ENCODE measurements at regions not wholly inside any gene's neighbourhood (a gene's known extent, or its start where the extent isn't known, plus 50 kb on each side); places are given as distances from the start of the nearest gene placed in this dataset.

DNA sequence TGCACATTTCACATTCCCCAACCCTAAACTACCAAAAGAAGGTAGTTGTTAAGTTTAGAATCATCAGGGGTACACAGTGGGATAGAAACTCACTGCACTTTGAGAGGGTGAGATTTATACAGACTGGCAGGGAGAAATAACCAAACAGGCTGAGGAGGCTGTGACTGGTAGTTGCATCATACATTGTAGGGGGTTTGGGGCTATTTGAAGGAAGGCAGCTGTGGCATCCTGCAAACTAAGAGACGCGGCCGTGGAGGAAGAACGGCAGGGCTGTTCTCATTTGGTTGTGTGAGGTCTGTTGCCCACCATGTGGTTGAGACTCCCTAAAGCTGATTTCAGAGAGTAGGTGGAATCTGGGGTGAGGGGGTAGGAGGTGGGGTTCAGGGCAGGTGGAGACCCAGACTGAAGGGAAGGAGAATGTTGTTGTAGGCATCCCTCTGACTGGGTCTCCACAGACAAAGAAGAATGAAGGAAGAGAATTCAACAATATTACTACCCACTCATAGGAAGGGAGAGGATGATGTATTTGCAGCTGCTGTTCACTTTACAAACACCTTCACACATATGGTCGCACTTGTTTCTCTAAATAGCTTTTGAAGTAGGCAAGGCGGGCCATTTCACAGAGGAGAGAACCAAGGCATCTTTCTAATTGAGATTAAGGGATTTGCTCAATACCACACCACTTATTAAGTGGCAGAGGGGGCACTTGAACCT lies 170.9 kb upstream of the SIX2 start:
- DNase-seq (ENCODE audit: low read depth in 2 of 2): no peak

DNA sequence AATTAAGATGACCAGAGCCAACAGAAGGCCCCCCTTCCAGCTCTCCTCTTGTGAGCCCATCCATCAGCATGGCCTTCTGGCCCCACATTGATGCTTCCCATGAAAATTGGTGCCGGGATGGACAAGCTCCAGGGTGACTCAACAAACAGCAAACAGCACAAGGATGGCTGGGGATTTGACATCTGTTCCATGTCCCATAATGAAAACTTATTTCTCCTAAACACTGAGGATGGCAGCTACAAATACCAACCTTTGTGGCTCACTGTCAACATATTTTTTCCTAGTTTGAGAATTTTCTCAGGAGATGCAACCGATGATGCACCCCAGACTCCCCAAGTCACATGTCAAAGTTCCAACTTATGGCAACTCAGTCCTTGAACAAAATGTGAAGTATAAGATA lies 169.6 kb upstream of the SIX2 start:
- no peak for DNase-seq (ENCODE audit: low read depth in 2 of 2)

DNA sequence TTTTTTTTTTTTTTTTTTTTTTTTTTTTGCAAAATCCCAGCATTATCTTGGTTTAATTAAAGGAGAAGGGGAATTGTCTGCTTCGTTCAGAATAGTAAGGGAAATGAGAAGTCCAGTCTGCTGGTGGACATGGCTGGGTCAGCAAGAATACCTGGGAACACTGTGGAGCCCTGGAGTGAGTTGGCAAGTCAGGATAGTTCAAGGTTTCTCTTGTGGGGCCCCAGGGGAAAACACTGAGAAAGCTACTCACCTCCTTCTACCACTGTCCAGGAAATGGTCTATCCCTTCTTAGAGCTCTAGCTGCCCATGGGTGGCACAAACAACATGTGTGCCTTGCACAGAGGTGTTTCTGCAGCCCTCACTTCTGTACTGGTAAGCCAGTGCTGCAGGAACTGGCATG lies 169.1 kb upstream of the SIX2 start:
- no peak for DNase-seq (ENCODE audit: low read depth in 2 of 2)

DNA sequence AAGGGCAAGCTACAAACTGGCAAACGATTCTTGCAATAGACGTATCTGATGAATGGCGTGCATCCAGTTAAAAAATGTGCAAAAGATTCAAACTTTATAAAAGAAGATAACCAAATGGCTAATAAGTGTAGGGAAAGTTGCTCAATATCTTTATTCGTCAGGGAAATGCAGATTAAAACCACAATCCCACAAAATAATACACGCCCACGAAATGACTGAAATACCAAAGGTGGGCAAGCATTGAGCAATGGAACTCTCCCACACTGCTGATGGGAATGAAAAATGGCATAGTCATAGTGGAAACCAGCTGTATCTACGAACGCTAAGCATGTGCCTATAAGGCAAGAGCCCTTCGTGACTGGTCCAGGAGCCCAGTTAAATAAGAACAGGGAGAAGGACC lies 168.6 kb upstream of the SIX2 start:
- DNase-seq (ENCODE audit: low read depth in 2 of 2): no peak

DNA sequence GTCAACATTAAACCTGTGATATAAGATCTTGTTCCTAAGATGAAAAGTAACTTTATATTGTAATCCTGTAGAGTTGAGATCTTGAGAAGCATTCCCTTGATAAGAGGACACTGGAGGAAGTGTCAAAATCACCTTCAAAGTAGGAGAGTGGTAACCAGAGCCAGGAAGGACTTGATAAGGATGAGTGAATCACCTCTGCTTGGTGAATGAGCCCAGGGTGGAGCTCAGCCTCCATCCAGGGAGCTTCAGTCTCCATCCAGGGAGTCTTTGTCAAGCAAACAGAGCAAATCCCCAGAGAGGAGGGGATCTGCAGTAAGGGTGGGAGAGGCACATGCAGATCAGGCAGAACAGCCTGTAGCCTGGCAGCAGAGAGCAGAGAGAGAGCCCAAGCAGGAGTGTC lies 167.1 kb upstream of the SIX2 start:
- no peak for DNase-seq (ENCODE audit: low read depth in 2 of 2)

DNA sequence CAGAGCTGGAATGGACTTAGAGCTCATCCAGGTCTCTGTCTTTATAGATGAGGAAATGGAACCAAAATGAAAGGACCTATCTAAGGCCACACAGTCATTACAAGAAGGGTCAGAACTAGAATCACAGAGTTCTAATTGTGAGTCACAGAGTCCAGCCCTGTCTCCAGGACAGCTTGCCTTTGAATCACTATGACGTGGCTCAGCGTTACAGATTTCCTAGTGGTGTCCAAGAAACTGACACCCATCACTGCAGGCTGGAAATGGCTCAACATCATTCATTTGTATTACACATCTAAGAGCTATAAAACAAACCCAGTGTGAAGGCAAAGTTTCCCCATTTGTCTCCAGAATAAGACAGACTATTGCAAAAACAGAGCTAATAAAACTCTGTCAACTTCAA lies 164.3 kb upstream of the SIX2 start:
- peak; percentile 28 to 94 for DNase-seq (ENCODE audit: low read depth in 2 of 2)

DNA sequence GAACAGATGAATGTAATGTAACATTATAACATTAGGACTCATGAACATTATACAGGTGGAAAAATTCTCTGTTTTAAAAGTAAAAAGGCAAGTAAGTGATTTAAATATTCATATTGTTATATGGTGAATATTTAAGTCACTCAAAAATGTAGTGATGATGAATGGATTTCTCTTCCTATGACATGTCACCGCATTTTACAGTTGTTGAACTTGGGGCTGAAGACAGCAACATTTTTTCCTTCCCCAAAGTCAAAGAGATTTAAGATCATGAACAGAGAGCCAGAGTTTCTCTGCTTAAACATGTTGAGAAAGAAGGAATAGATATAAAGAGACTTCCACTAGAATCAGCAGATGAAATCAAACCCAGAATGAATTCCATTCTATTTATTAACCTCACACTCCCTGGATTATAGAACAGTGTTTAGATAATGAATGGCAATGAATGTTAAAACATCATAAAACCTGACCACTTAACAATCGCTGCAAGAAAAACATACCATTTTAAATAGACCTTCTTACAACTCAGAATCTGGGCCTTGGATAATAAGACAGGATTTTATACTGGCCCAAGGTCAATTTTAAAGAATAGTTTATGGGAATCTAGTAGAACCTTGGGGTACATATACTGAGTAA lies 163.6 kb upstream of the SIX2 start:
- DNase-seq (ENCODE audit: low read depth in 2 of 2): no peak

DNA sequence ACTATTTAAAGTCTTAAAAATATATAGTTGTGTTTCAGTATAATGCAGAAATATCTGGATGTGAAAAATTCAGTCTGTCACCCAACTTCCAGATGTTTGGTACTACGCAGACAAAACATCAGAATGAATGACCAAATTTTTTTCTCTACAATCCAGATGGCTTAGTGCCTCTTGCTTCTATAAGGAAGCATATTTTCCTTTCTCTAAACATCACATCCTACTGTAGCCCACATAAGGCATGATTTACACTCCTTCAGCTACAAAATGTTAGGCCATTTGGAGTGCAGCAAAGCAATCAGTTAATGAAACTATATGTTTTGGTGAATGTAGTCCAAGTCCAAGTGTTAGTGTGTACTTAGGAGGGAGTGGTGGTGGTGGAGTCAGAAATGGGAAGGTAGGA lies 162.9 kb upstream of the SIX2 start:
- no peak for DNase-seq (ENCODE audit: low read depth in 2 of 2)

DNA sequence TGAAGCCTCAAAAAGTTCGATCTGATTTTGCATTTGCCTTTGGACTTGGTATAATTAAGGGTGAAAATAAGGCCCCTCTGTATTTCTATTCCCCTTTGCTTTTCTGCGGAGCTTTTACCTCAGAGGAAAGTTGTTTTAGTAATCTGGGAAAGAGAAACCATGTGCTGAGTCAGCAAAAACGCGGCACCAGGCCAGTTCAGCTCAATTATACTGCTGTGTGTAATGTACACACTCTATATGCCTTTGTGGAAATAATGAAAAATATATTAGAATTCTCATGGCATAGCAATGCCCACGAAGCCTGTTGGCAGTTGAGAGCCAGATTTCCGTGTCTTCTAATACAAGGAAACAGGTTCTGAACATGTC lies 161.9 kb upstream of the SIX2 start:
- peak; percentile 9 to 28 for DNase-seq (ENCODE audit: low read depth in 2 of 2)

DNA sequence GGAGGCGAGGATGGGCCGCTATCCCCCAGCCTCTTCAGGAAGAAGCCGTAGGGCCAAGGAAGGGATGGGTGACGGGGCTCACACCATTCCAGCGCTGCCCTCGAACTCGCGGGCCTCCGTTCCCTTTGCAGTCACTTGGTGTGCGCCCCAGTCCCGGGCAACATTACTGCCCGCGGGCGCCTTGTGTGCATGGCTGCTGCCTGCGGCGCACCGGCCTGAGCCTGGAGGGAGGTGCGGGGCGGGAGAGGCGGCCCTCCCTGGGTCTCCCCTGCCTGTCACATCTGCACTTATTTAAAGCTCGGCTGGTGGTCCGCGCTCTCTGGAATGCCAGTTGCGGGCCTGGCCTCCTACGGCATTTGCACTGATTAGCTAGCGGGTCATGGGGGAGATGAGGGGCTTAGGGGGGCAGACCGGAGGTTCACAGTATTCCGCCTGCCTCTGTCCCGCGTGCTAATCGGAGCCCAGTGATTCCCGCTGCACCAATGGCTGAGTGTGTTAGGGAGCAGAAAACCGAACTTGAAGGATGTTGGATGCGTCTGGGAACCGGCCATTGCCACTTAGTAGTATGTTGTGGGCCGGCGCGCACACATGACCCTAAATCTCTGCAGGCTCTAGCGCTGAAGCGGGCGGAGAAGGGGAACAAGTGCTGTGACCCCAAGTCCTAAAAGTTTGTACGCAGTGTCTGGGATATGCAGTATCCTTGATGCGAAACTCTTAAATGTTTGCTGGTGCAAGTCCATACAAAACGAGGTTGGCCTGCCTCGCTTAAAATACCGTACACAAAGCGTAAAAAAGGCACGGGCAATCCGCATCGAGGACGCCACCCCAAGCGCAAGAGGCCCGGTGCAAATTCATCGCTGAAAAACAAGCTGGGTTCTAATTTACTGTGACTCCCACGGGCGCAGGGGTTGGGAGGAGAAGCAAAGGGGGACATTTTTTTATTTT lies 161.2 kb upstream of the SIX2 start:
- DNase-seq (ENCODE audit: low read depth in 2 of 2): peak; percentile 12 to 49

DNA sequence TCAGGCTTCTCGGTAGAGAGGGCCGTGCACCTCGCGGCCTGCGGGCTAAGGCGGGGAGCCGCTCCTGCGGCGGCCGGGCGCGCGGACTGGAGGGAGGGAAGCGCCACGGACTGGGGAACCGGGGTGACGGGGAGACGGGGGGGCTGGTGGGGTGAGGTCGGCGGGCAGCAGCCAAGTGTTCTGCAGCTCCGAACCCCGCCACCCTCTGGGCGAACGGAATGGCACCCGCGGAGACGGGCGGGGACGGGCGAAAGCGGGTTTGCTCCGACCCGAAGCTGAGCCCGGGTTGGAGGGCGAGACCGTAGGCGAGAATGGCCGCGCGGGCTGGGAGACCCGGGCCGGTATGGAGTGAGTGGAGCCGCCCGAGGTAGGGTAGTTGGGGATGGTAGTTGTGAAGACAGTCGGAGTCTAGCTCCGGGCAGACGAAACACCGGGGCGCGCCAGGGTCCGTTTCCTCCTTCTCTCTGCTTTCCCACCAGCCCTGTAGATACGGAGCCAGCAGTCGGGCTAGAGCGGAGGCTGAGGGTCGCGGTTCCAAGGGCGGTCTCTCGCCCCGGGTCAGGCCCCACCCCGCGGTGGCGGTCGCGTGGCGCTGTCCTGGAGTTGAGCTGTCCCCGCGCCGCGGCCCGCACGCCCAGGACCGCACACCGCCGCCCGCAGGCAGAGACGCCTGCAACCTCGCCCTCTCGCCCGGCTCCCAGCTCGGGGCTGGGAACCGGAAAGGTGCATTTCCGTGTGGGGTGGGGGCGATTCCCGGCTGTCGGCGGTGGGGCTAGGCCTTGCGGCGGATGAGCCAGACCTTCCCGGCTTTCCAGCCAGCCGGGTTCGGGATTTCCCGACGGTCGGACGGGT lies 160.3 kb upstream of the SIX2 start:
- DNase-seq (ENCODE audit: low read depth in 2 of 2): peak; percentile 49 to 56

DNA sequence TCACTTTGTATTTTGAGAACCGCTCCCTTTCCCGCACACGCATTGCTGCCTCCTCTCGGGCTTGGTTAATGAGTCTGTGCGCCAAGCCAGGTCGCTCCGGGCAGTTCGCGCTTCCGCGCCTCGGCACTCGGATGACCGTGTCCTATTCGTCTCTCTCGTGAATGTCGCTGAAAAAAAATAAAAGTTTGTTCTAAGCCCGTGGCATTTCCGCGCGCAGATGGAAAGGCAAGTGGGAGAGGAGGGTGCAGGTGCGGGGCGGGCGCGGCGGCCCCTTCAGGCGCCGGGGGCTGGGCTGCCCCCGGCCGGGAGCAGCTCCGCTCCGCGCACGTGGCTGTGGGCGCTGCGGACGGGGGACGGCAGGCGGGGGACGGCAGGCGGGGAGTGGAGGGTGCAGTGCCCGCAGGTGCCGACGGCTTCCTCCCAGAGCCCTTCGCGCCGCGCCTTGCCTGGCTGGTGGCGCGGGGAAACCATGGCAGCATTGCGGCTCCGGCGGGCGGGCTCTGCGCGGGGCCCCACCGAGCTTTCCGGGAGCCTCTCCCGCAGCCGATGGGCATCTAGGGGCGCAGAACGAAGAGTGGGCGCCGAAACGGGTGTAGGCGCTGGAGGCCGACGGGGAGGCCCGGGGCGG lies 159.6 kb upstream of the SIX2 start:
- DNase-seq (ENCODE audit: low read depth in 2 of 2): peak; percentile 20 to 56

DNA sequence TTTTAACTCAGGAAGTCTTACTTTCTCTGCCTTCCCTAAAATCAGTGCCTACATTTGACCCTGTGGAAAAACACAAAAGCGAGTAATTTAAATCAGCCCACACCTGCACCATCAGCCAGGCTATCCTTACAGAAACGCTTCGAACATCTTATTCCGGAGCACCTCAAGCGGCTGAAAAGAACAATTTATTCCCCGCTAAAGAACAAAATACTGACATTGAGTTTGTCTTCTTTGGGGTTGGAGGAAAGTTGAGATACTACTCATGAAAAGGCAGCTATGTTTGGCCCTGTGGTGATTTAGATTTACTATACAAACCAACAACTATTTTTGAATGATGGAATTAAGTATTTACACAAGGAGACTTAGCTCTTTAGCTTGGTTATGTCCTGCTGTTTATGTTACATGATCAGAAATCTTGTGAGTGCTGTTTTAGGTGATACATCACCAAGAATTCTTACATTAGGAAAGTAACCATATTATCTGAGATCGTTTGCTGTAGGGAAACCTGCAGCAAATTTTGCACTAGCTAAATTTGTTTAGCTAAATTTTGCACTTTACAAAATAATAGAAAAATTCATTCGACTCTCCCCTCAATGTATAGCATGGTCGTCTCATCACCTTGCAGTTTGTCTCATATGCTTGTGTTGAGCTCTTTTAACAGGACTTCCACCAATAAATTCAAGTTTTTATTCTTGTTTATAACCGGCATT lies 158.8 kb upstream of the SIX2 start:
- no peak for DNase-seq (ENCODE audit: low read depth in 2 of 2)

DNA sequence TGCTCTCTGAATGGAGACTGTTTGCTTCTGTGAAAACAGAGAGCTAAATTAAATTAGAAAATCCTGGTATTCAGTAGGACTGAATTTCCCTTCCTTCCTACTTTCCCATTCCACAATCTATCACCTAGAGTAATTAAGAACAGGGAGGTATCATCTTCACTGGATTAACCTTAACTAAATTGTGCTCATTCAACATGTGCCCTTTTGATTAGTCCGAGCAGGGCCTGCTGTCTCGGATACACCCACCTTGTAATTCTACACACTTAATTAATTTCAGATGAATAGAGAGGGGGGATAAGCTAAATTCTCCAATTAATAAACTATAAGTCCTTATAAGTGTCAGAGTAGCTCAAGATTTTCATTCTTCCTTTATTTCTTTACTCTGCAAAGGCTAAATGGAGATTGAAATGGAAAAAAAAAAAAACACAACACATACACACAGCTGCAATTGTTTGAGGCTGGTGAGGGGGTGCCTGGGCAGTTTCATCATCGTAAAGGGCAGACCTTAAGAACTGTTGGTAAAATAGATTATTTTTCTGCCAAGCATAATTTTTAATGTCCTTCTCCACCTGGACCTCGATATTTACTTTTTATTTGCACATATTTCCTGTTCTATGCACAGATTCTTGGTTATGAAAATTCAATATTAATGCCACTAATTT lies 157.1 kb upstream of the SIX2 start:
- no peak for DNase-seq (ENCODE audit: low read depth in 2 of 2)

DNA sequence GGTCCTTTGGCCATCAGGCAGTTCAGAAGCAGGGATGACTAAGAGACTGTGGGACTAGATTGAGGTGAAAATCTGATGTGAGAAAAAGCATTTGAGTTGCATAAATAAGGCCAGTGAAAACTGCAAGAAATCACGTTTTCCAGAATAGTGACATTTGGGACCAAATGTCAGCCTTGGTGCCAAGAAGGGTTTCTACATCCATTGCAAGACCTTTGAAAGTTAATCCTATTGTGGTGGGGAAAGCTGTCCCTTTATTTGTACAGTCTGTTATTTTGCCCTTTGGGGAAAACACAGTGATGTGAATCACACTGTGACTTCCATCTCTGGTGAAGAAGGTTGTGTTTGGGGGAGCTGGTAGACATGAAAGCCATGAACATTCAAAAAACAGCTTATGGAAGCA lies 153.5 kb upstream of the SIX2 start:
- no peak for DNase-seq (ENCODE audit: low read depth in 2 of 2)

DNA sequence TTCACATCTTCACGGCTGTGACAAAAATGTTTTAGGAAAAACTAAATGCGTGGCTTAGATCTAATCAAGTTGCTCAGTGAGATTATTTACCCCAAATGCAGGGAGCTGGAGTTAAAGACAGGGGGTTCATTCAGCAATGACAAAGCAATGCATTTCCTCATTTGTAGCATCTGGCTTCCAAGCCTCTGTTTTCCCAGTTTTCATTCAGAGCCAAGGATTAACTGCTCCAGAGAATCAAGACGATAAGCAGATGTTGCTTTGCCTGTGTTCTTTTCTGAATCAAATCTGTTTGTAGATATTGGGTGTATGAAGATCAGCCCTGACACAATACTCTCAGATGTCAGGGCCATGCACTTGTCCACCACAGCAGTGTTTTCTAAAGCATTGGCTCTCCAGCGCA lies 147.4 kb upstream of the SIX2 start:
- DNase-seq (ENCODE audit: low read depth in 2 of 2): no peak

DNA sequence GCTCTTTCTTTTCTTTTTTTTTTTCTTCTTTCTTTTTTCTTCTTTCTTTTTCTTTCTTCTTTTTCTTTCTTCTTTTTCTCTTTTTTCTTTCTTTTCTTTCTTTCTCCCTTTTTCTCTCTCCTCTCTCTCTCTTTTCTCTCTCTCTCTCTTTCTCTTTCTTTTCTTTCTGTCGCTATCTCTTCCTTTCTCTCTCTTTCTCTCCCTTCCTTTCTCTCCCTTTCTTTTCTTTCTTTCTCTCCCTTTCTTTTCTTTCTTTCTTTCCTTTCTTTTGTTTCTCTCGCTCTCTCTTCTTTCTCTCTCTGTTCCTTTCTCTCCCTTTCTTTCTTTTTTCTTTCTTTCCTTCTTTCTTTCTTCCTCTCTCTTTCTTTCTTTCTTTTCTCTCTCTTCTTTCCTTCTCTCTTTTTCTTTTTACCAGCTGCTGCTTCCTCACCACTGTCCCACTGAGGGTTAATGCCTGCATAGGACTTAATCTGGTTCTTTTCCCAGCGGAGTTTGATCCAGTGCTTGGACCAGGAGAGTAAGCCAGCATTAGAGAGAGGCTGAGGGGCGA lies 145.4 kb upstream of the SIX2 start:
- no peak for DNase-seq (ENCODE audit: low read depth in 2 of 2)

DNA sequence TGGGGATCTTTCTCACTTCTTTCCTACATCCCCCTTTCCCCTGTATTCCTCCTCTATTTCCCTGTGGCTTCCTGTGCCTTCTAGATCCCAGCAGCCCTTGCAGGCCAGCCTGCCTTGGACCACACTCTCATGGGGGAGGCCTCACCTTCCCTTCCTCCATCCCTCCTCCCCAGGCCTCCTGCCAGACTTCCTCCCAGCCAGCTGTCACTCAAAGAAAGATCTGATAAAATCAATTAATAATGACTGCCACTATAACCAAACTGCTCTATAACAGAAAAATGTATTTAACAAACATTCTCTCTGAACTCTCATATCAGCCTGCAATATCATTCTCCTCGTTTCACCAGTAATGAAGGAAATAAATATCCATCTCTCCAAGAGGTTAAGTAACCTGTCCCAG lies 144.9 kb upstream of the SIX2 start:
- no peak for DNase-seq (ENCODE audit: low read depth in 2 of 2)

DNA sequence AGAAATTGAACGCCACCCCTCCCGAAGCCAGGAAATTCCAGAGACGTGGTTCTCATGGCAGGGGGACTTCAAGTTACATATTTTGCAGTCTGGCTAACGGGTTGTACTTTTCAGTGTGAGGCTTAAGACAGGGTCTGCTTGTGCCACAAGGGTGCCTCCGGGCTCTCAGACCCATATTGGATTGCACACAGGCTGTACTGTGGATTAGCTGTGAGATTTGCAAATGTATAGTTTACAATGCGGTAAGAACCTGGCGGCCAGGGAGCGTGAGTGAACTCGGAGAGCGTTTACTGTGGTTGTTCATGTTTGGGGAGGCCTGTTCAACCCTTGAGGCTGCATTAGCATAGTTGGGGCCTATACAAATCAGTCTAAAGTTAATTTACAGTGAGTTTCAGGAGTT lies 143.9 kb upstream of the SIX2 start:
- DNase-seq (ENCODE audit: low read depth in 2 of 2): no peak

DNA sequence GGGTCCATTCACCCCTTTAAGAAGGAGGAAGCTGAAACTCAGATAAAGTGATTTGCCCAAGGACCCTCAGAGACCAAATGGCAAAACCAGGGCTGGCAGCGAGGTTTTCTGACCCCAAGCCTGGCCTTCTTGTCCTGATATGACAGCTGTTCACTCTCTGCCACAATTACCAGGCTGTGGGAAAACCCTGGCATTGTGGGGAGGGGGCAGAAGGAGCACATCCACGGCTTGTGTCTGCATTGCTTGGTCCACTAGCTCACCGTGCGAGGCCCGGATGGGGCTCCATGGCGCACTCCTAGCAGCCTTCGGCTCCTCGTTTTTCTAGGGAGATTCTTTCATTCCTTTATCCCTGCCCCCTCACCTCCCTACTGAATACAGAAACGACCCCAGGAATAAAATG lies 143.4 kb upstream of the SIX2 start:
- DNase-seq (ENCODE audit: low read depth in 2 of 2): no peak
